K562 (cell line): ENCODE measurements at regions not wholly inside any gene's neighbourhood (a gene's known extent, or its start where the extent isn't known, plus 50 kb on each side); places are given as distances from the start of the nearest gene placed in this dataset.

Experiments
- ATAC-seq: fragments of 200-7000 bp; cut with Tn5 transposase; 3 replicates; pipeline ENCODE4 v1.9.1; 2020; ENCODE audit warnings: moderate library complexity
- BruUV-seq: library from RNA; stranded (reverse); fragments of 400-500 nt; replicated peaks from 2 replicates; lab custom pipeline; 2021; lab: Mats Ljungman, UMichigan
- CTCF ChIA-PET: fragments of 300-600 bp; formaldehyde crosslinking; extraction: SDS; loops from one replicate; lab custom pipeline; 2021; ENCODE audit warnings: low intra/inter-chr PET ratio; lab: Yijun Ruan, JAX
- POLR2A ChIA-PET: fragments of 300-600, 350-650 bp; sonication (Branson Sonifier 250); formaldehyde crosslinking; extraction: SDS; loops from one replicate; lab custom pipeline; 2021; ENCODE audit warnings: antibody characterized with exemption, inconsistent platforms; lab: Yijun Ruan, JAX
- DNase-seq, 4 experiments: peaks; one replicate each; pipeline versions ENCODE4 v3.0.0 to v3.0.0-alpha.2; 2011 to 2018; ENCODE audit warnings: low spot score in 3 of 4, mixed read lengths in 3 of 4; ENCODE audit errors: extremely low read depth in 1 of 4
- FAIRE-seq: peaks from 2 replicates; lab custom pipeline; 2011; peaks lifted over from hg19 to GRCh38; lab: Jason Lieb, UNC
- H2AFZ ChIP-seq: 2 replicates; pipeline ENCODE4 v1.6.0; 2011; ENCODE audit warnings: low read depth, low read length, control low read depth, inconsistent platforms
- H3K27ac ChIP-seq: fragments of 200-600 bp; 3 replicates; pipeline ENCODE4 v1.8.0; 2011; ENCODE audit warnings: low read depth, mild to moderate bottlenecking, control low read depth, inconsistent platforms, low read length, moderate library complexity, mixed read lengths; ENCODE audit errors: extremely low read depth
- H3K27me3 ChIP-seq, 2 experiments: fragments of 300-600 bp in 1 of 2; 2 replicates in 1 of 2; 3 replicates in 1 of 2; pipeline versions ENCODE4 v1.6.0 to v1.8.0; 2011; ENCODE audit warnings: inconsistent platforms in 2 of 2, low read length in 2 of 2, mild to moderate bottlenecking in 1 of 2, mixed read lengths in 1 of 2, moderate library complexity in 1 of 2; ENCODE audit not compliant: control insufficient read depth in 2 of 2, insufficient read depth in 2 of 2
- H3K36me3 ChIP-seq: fragments of 300-600 bp; 3 replicates; pipeline ENCODE4 v1.8.0; 2011; ENCODE audit warnings: mild to moderate bottlenecking, low read length, inconsistent platforms; ENCODE audit not compliant: control insufficient read depth, insufficient read depth
- H3K4me1 ChIP-seq, 2 experiments: fragments of 200-600 bp in 1 of 2; replicated peaks in 1 of 2; 2 replicates in 1 of 2; 3 replicates in 1 of 2; pipeline versions ENCODE4 v1.5.1 to v1.8.0; 2011; ENCODE audit warnings: inconsistent platforms in 2 of 2, low read length in 2 of 2, mild to moderate bottlenecking in 1 of 2, mixed read lengths in 1 of 2, moderate library complexity in 1 of 2; ENCODE audit not compliant: control insufficient read depth in 2 of 2, insufficient read depth in 2 of 2
- H3K4me2 ChIP-seq: 2 replicates; pipeline ENCODE4 v1.6.1; 2011; ENCODE audit warnings: low read length, control low read depth, inconsistent platforms, mixed read lengths; ENCODE audit not compliant: insufficient read depth
- H3K4me3 ChIP-seq: fragments of 200-600 bp; sonication (generic), shearing (Covaris generic); 2 replicates; pipeline ENCODE4 v1.5.1; 2016; ENCODE audit warnings: control low read depth, inconsistent platforms
- H3K79me2 ChIP-seq: fragments of 200-600 bp; 3 replicates; pipeline ENCODE4 v1.8.0; 2011; ENCODE audit warnings: low read length, inconsistent platforms; ENCODE audit not compliant: control insufficient read depth, insufficient read depth
- H3K9ac ChIP-seq, 2 experiments: 2 replicates each; pipeline versions ENCODE4 v1.6.0 to v1.6.1; 2011; ENCODE audit warnings: low read depth in 2 of 2, low read length in 2 of 2, control low read depth in 1 of 2, inconsistent platforms in 1 of 2, mild to moderate bottlenecking in 1 of 2, mixed read lengths in 1 of 2; ENCODE audit not compliant: insufficient read depth in 1 of 2
- H3K9me1 ChIP-seq: one replicate; pipeline ENCODE4 v1.6.0; 2011; ENCODE audit warnings: inconsistent platforms, mild to moderate bottlenecking, low read length, moderate library complexity; ENCODE audit not compliant: control insufficient read depth, insufficient read depth
- H3K9me3 ChIP-seq: replicated peaks from 2 replicates; pipeline ENCODE4 v1.5.1; 2011; ENCODE audit warnings: low read depth, low read length, inconsistent platforms; ENCODE audit not compliant: control insufficient read depth, insufficient read depth
- H4K20me1 ChIP-seq: replicated peaks from 2 replicates; pipeline ENCODE4 v1.6.1; 2011; ENCODE audit warnings: low read length, inconsistent platforms, mixed read lengths; ENCODE audit not compliant: control insufficient read depth, insufficient read depth
- CUX1 ChIP-seq: fragments of 200-800 bp; sonication (Bioruptor generic); IDR thresholded peaks from 2 replicates; pipeline ENCODE4 v1.6.1; 2016; ENCODE audit warnings: missing genetic modification characterization, missing compliant biosample characterization
- NCOA4 ChIP-seq: fragments of 450-650 bp; IDR thresholded peaks from 2 replicates; pipeline ENCODE4 v1.6.1; 2018; ENCODE audit warnings: mild to moderate bottlenecking; ENCODE audit not compliant: partially characterized antibody
- RAD21 ChIP-seq, 2 experiments: fragments of 250-450 bp in 1 of 2; fragments of 450-650 bp in 1 of 2; sonication (Bioruptor Pico) in 1 of 2; formaldehyde crosslinking in 1 of 2; IDR thresholded peaks in 1 of 2; conservative IDR thresholded peaks in 1 of 2; 2 replicates each; pipeline versions ENCODE4 v1.4.0 to v1.8.0; 2020 to 2022; ENCODE audit warnings: mild to moderate bottlenecking in 2 of 2, moderate library complexity in 1 of 2
- THAP12 ChIP-seq: fragments of 250-450 bp; sonication (Bioruptor Pico); IDR thresholded peaks from 2 replicates; pipeline ENCODE4 v1.9.0; 2021; ENCODE audit warnings: mild to moderate bottlenecking, inconsistent platforms
- XRCC3 ChIP-seq: fragments of 450-650 bp; IDR thresholded peaks from 2 replicates; pipeline ENCODE4 v1.6.1; 2017; ENCODE audit warnings: mild to moderate bottlenecking, moderate library complexity
- ZBTB7A ChIP-seq: IDR thresholded peaks from 2 replicates; pipeline ENCODE4 v1.6.1; 2011; ENCODE audit warnings: low read depth, mild to moderate bottlenecking, low read length, moderate library complexity, borderline replicate concordance; ENCODE audit not compliant: control insufficient read depth
- ZNF197 ChIP-seq: fragments of 200-800 bp; sonication (Bioruptor generic); IDR thresholded peaks from 2 replicates; pipeline ENCODE4 v1.6.1; 2016; ENCODE audit warnings: low read depth, missing genetic modification characterization, missing compliant biosample characterization
- ZNF263 ChIP-seq: sonication (generic); formaldehyde crosslinking; IDR thresholded peaks from 2 replicates; pipeline ENCODE4 v1.8.0; 2022; ENCODE audit warnings: mild to moderate bottlenecking, missing genetic modification reagents, borderline replicate concordance
- ZNF431 ChIP-seq: sonication (generic); formaldehyde crosslinking; IDR thresholded peaks from 2 replicates; pipeline ENCODE4 v1.8.0; 2022; ENCODE audit warnings: mild to moderate bottlenecking, missing genetic modification reagents
- WGBS: fragments of 100-300 bp; shearing (Covaris generic); methylation state at CpG from one replicate; pipeline ENCODE4 v1.1.6; 2016; ENCODE audit warnings: low coverage, mixed read lengths; ENCODE audit not compliant: insufficient coverage; ENCODE audit errors: missing lambda C conversion rate; 5-methylcytosine and 5-hydroxymethylcytosine counted together
- in situ Hi-C: fragments of 300-500 bp; cut with MboI; formaldehyde crosslinking; loops from 4 replicates; pipeline ENCODE4 v1.15.0; 2018; ENCODE audit warnings: inconsistent platforms, mixed read lengths
- intact Hi-C: fragments of 100-400 bp; cut with micrococcal nuclease; formaldehyde crosslinking; loops from 2 replicates; pipeline ENCODE4 v1.14.2; 2022
- TF ChIP-seq, protein P1 (sequence below): fragments of 250-450 bp; sonication (Bioruptor Pico); IDR thresholded peaks from 2 replicates; pipeline ENCODE4 v1.8.0; 2022; ENCODE audit warnings: moderate library complexity, mild to moderate bottlenecking, inconsistent platforms

- no peaks in the 10 kb centered on the region for H3K27me3 ChIP-seq
- H2AFZ ChIP-seq, result no peak overlapping the region
- no peaks in the 10 kb centered on the region for H3K9me3 ChIP-seq
- H3K4me1 ChIP-seq, result no peaks in the 10 kb centered on the region
- ATAC-seq, result no peak
- no peak for DNase-seq
- H3K9ac ChIP-seq, result no peak overlapping the region
- no peak for FAIRE-seq
- no peaks in the 10 kb centered on the region for H3K36me3 ChIP-seq
- no peaks in the 10 kb centered on the region for H3K79me2 ChIP-seq
- no TSS peak for BruUV-seq
- no peaks in the 10 kb centered on the region for H4K20me1 ChIP-seq
- no peak overlapping the region for H3K4me2 ChIP-seq
- H3K4me3 ChIP-seq, result no peak overlapping the region
- H3K27ac ChIP-seq, result no peak overlapping the region
- ChIA-PET POLR2A (interaction anchor here (0.8 kb wide), 1 partner anchor 1402 kb away, joined by 3 read pairs; no protein-coding TSS in a partner anchor), CTCF (no interaction called here)
- intact Hi-C loops (no loop called here), in situ Hi-C loops (no loop called here)
- 0% methylated on average over 2 of the region's 2 CpGs for WGBS
- H3K9me1 ChIP-seq, result no peaks in the 10 kb centered on the region
- TF ChIP-seq THAP12 (CRISPR knock-in tag) (no peak), NCOA4 (no peak), ZNF263 (CRISPR knock-in tag) (no peak), CUX1 (CRISPR knock-in tag) (no peak), XRCC3 (no peak), RAD21 (CRISPR knock-in tag; conservative IDR thresholded peaks at IDR 0.05 in 1 of 2, IDR thresholded peaks at IDR 0.05 in 1 of 2) (no peak), ZBTB7A (no peak), ZNF197 (no peak), ZNF431 (CRISPR knock-in tag) (no peak)
- TF ChIP-seq, protein P1, sequence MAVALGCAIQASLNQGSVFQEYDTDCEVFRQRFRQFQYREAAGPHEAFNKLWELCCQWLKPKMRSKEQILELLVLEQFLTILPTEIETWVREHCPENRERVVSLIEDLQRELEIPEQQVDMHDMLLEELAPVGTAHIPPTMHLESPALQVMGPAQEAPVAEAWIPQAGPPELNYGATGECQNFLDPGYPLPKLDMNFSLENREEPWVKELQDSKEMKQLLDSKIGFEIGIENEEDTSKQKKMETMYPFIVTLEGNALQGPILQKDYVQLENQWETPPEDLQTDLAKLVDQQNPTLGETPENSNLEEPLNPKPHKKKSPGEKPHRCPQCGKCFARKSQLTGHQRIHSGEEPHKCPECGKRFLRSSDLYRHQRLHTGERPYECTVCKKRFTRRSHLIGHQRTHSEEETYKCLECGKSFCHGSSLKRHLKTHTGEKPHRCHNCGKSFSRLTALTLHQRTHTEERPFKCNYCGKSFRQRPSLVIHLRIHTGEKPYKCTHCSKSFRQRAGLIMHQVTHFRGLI (CRISPR knock-in tag), result no peak
These were observed 467.2 kb upstream of the AGTR1 start for GRCh38 chr3:148230473-148230872.
